ENCODE measurements at regions not wholly inside any gene's neighbourhood (a gene's known extent, or its start where the extent isn't known, plus 50 kb on each side); places are given as distances from the start of the nearest gene placed in this dataset.

DNA sequence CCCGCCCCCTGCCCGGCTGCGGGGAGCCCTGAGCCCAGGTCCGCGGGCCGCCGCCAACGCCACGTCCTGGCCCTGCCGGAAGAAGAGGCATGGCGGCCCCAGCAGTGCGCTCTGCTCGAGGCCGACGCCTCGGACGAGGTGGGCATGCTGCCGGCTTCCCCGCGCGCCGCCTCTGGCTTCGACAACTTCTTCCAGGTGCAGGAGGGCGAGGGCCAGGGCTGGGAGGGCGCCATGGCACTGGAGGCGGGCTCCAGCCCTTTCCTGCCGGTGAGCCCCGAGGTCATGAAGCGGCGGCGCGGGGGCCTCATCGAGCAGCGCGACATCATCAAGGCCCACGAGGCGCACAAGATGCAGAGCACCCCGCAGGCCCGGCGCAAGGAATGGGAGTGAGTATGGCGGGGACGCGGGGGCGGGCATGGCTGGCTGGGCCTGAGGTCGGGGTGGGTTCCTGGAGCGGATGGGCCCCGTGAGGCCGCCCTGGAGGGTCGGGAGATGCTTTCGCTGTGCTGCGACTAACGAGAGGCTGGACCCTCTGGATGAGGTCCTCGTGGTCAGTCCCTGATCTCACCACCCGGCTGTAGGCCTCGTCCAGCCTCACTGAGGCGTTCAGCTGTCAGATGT lies 70.0 kb upstream of the CACNA1E start:
- Histone ChIP-seq H3K27ac (replicated peaks) (no peak overlapping the region), H3K4me3 (no peak overlapping the region), H3K36me3 (no peaks in the 10 kb centered on the region), H3K9me3 (replicated peaks) (no peaks in the 10 kb centered on the region), H3K27me3 (ENCODE audit: low read depth) (peaks cover 43% of the 10 kb centered on the region), H3K4me1 (no peaks in the 10 kb centered on the region)
- DNase-seq: no peak
- TF ChIP-seq, protein P1, sequence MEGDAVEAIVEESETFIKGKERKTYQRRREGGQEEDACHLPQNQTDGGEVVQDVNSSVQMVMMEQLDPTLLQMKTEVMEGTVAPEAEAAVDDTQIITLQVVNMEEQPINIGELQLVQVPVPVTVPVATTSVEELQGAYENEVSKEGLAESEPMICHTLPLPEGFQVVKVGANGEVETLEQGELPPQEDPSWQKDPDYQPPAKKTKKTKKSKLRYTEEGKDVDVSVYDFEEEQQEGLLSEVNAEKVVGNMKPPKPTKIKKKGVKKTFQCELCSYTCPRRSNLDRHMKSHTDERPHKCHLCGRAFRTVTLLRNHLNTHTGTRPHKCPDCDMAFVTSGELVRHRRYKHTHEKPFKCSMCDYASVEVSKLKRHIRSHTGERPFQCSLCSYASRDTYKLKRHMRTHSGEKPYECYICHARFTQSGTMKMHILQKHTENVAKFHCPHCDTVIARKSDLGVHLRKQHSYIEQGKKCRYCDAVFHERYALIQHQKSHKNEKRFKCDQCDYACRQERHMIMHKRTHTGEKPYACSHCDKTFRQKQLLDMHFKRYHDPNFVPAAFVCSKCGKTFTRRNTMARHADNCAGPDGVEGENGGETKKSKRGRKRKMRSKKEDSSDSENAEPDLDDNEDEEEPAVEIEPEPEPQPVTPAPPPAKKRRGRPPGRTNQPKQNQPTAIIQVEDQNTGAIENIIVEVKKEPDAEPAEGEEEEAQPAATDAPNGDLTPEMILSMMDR (IDR thresholded peaks at IDR 0.05; ENCODE audit: borderline replicate concordance): no peak
- intact Hi-C loops (cut with micrococcal nuclease): no loop called here

GRCh38 chr1:181413836-181414235 lies 69.5 kb upstream of the CACNA1E start:
- Histone ChIP-seq H3K4me3 (no peak overlapping the region), H3K27me3 (ENCODE audit: low read depth) (peaks cover 41% of the 10 kb centered on the region), H3K27ac (replicated peaks) (no peak overlapping the region), H3K36me3 (no peaks in the 10 kb centered on the region), H3K4me1 (no peaks in the 10 kb centered on the region), H3K9me3 (replicated peaks) (no peaks in the 10 kb centered on the region)
- TF ChIP-seq, protein P1 (IDR thresholded peaks at IDR 0.05; ENCODE audit: borderline replicate concordance): no peak
- no peak for DNase-seq
- intact Hi-C loops (cut with micrococcal nuclease): no loop called here

DNA sequence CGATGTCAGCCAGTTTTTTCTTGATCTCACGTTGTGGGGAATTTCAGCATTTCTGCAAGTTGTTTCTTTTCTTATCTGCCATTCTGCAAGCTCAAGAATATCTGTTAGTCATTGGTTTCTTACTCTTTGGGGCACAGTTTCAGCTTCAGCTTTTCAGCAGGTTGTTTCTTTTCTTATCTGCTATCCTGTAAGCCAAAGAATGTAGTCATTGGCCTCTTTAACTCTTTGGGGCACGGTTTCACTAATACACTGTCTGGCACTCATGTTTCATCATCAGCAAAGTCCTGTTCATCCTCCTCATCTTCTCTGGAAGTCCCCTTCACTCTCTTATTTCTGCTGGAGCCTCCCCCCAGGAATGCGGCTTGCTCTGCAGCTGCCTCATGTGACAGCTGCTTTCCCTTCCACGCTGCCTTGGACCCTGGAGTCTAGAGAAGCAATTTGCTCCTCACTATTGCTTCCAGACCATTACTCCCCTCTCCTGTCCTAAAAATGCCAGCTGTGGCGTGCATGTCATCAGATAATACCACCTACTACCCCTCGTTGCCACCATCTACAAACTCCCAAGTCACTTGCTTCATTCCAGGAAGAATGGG lies 67.0 kb upstream of the CACNA1E start:
- Histone ChIP-seq H3K4me1 (no peaks in the 10 kb centered on the region), H3K4me3 (no peak overlapping the region), H3K9me3 (replicated peaks) (no peaks in the 10 kb centered on the region), H3K27ac (replicated peaks) (no peak overlapping the region), H3K36me3 (no peaks in the 10 kb centered on the region), H3K27me3 (ENCODE audit: low read depth) (peaks cover 16% of the 10 kb centered on the region)
- DNase-seq: no peak
- intact Hi-C loops (cut with micrococcal nuclease): no loop called here
- TF ChIP-seq, protein P1 (IDR thresholded peaks at IDR 0.05; ENCODE audit: borderline replicate concordance): no peak

DNA sequence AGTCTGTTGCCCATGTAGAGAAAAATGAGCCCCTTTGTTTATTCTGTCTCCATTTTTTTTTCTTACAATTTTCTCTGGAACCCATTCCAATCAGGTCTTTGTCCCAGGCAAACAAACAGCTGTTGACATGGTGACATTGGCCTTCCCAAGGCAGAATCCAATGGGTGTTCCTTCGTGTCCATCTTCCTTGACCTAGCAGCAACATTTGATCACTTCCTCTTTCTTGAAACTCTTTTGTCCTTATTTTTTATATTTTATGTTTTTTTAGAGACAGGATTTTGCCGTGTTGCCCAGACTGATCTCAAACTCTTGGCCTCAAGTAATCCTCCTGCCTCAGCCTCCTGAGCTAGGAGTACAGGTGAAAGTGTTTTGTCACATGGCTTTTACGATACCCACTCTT lies 65.4 kb upstream of the CACNA1E start:
- no peaks in the 10 kb centered on the region for H3K9me3 ChIP-seq (replicated peaks)
- H3K36me3 ChIP-seq: no peaks in the 10 kb centered on the region
- TF ChIP-seq, protein P1 (IDR thresholded peaks at IDR 0.05; ENCODE audit: borderline replicate concordance): no peak
- no peak for DNase-seq
- no peak overlapping the region for H3K4me3 ChIP-seq
- H3K4me1 ChIP-seq: no peaks in the 10 kb centered on the region
- H3K27ac ChIP-seq (replicated peaks): no peak overlapping the region
- intact Hi-C loops (cut with micrococcal nuclease): no loop called here
- peaks cover 4% of the 10 kb centered on the region for H3K27me3 ChIP-seq (ENCODE audit: low read depth)

GRCh38 chr1:181423301-181423918 lies 59.9 kb upstream of the CACNA1E start:
- Histone ChIP-seq H3K4me3 (no peak overlapping the region), H3K27me3 (ENCODE audit: low read depth) (peaks cover 42% of the 10 kb centered on the region), H3K9me3 (replicated peaks) (no peaks in the 10 kb centered on the region), H3K4me1 (peaks cover 4% of the 10 kb centered on the region), H3K27ac (replicated peaks) (no peak overlapping the region), H3K36me3 (no peaks in the 10 kb centered on the region)
- intact Hi-C loops (cut with micrococcal nuclease): loop anchor here (5.0 kb wide), 1 partner anchor 231 kb away; no protein-coding TSS in a partner anchor
- TF ChIP-seq, protein P1 (IDR thresholded peaks at IDR 0.05; ENCODE audit: borderline replicate concordance): peak; percentile 59
- DNase-seq: peak; percentile 36
